RWPE2 (cell line): ENCODE measurements at regions not wholly inside any gene's neighbourhood (a gene's known extent, or its start where the extent isn't known, plus 50 kb on each side); places are given as distances from the start of the nearest gene placed in this dataset.

Experiments used
- ATAC-seq: fragments of 200-7000 bp; cut with Tn5 transposase; 3 replicates; pipeline ENCODE4 v1.9.1; 2021; ENCODE audit warnings: low read depth
- DNase-seq: peaks from one replicate; pipeline ENCODE4 v3.0.0-alpha.2; 2020; ENCODE audit warnings: low spot score
- H3K27ac ChIP-seq: fragments of 450-650 bp; 2 replicates; pipeline ENCODE4 v1.5.1; 2017; ENCODE audit warnings: mild to moderate bottlenecking; ENCODE audit not compliant: poor library complexity, severe bottlenecking
- H3K27me3 ChIP-seq: fragments of 250-450 bp; sonication (Bioruptor Pico); 2 replicates; pipeline ENCODE4 v1.5.1; 2021; ENCODE audit warnings: mild to moderate bottlenecking, moderate library complexity; ENCODE audit not compliant: insufficient read depth, poor library complexity, severe bottlenecking
- H3K36me3 ChIP-seq: fragments of 250-450 bp; sonication (Bioruptor Pico); 2 replicates; pipeline ENCODE4 v1.5.1; 2020; ENCODE audit warnings: low read depth, mild to moderate bottlenecking, moderate library complexity
- H3K4me1 ChIP-seq: fragments of 250-450 bp; sonication (Bioruptor Pico); 2 replicates; pipeline ENCODE4 v1.5.1; 2021; ENCODE audit warnings: mild to moderate bottlenecking, moderate library complexity; ENCODE audit not compliant: insufficient read depth, poor library complexity, severe bottlenecking
- H3K4me3 ChIP-seq: fragments of 250-450 bp; sonication (Bioruptor Pico); 2 replicates; pipeline ENCODE4 v1.5.1; 2021; ENCODE audit warnings: mild to moderate bottlenecking, moderate library complexity; ENCODE audit not compliant: severe bottlenecking
- H3K9me3 ChIP-seq: fragments of 250-450 bp; sonication (Bioruptor Pico); 2 replicates; pipeline ENCODE4 v1.5.1; 2021; ENCODE audit warnings: mild to moderate bottlenecking, moderate library complexity; ENCODE audit not compliant: severe bottlenecking
- TF ChIP-seq, protein P1 (sequence below): fragments of 450-650 bp; IDR thresholded peaks from one replicate; pipeline ENCODE4 v1.5.1; 2017; ENCODE audit warnings: mild to moderate bottlenecking, moderate library complexity; ENCODE audit not compliant: poor library complexity, severe bottlenecking

DNA sequence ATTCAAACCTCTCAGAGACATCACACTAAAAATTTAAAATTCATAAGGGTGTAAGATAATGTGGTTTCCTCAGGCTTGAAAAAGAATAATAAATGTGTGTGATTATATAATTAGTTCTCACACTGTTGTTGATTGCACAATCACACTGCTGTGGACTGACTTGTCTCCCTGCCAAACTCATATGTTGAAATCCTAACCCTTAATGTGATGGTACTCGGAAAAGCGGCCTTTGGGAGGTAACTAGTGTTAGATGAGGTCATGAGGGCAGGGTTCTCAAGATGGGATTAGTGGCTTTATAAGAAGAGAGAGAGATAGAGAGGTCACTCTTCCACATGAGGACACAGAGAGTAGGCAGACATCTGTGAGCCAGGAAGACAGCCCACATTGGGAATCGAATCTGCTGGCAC is 128.5 kb upstream of the COL1A2 start:
- no peaks in the 10 kb centered on the region for H3K36me3 ChIP-seq
- H3K4me3 ChIP-seq: no peak overlapping the region
- H3K27me3 ChIP-seq: no peaks in the 10 kb centered on the region
- TF ChIP-seq, protein P1, sequence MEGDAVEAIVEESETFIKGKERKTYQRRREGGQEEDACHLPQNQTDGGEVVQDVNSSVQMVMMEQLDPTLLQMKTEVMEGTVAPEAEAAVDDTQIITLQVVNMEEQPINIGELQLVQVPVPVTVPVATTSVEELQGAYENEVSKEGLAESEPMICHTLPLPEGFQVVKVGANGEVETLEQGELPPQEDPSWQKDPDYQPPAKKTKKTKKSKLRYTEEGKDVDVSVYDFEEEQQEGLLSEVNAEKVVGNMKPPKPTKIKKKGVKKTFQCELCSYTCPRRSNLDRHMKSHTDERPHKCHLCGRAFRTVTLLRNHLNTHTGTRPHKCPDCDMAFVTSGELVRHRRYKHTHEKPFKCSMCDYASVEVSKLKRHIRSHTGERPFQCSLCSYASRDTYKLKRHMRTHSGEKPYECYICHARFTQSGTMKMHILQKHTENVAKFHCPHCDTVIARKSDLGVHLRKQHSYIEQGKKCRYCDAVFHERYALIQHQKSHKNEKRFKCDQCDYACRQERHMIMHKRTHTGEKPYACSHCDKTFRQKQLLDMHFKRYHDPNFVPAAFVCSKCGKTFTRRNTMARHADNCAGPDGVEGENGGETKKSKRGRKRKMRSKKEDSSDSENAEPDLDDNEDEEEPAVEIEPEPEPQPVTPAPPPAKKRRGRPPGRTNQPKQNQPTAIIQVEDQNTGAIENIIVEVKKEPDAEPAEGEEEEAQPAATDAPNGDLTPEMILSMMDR: no peak
- no peak overlapping the region for H3K27ac ChIP-seq
- DNase-seq (no peak), ATAC-seq (no peak)
- no peaks in the 10 kb centered on the region for H3K9me3 ChIP-seq
- H3K4me1 ChIP-seq: no peaks in the 10 kb centered on the region

DNA sequence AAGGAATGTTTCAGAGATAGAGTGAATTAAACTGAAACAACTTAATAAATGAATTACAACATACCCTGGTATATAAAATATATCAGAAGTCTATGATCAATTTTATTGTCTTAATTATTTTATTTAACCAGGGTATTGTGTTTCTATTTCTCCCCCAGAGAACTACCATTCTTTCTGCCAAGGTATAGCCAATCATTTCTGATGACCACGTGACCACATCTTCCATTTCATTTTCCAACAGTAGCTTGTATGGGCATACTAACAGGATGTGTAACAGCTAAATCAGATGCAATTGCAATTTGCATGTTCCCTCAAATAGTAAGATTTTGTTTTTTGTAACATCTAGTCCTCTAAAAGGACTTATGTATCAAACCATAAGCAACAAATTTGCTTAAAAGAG is 123.9 kb upstream of the COL1A2 start:
- no peaks in the 10 kb centered on the region for H3K36me3 ChIP-seq
- H3K27me3 ChIP-seq: no peaks in the 10 kb centered on the region
- H3K4me1 ChIP-seq: no peaks in the 10 kb centered on the region
- DNase-seq: no peak
- H3K4me3 ChIP-seq: no peak overlapping the region
- TF ChIP-seq, protein P1: no peak
- no peaks in the 10 kb centered on the region for H3K9me3 ChIP-seq
- H3K27ac ChIP-seq: no peak overlapping the region
- no peak for ATAC-seq

DNA sequence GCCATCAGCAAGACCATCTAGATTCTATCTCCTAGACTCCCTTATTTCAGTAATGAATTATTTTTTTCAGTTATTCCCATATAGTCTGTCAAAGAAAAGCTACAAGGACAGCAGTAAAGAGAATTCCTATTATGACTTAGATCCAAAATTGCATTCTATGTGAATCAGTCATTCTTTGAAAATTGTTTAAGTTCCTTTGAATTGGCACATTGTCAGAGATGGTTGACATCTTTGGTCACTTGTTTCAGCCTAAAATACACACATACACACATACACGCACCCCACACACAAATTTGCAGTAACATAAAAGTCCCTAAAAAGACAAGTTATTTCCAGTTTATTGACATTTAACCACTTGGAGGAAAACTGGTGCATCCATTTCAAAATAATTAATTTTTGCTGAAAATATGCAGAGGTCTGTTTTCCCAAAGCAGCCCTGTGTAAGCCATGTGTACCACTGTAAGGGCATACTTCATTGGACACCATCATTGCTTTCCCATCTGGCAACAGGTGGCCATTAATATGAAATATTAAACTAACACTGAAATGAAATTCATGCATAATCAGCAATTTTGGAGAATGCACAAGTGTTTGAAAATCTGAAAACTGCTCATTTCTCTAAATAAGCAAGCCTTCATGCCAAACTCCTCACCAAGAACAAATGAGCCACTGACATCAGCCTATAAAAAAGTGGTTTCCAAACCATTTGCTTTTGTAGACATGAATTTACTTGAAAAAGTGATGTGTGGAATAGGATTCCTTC is 121.7 kb upstream of the COL1A2 start:
- Histone ChIP-seq H3K4me1 (no peaks in the 10 kb centered on the region), H3K4me3 (no peak overlapping the region), H3K36me3 (no peaks in the 10 kb centered on the region), H3K27ac (no peak overlapping the region), H3K9me3 (no peaks in the 10 kb centered on the region), H3K27me3 (no peaks in the 10 kb centered on the region)
- TF ChIP-seq, protein P1: no peak
- DNase-seq (no peak), ATAC-seq (no peak)

DNA sequence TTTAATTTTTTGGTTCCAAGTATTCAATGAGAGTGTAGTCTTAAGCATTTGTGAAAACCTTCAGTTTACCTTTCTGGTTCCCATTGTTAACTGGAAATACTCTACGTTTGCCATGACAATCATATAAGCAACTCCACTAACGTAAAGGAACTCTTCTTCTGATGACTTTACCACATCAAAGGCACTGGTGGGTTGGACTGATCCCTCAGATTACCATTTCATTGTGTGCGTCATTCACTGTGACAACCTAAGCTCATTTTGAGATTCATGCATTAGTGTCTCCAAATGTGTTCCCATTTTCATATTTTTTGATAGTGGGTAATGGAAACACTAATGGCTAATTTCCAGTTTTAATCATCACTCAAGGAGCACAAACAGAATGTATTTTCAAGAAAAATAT is 119.9 kb upstream of the COL1A2 start:
- ATAC-seq: no peak
- DNase-seq: no peak
- Histone ChIP-seq H3K36me3 (no peaks in the 10 kb centered on the region), H3K4me3 (no peak overlapping the region), H3K27me3 (no peaks in the 10 kb centered on the region), H3K27ac (no peak overlapping the region), H3K9me3 (no peaks in the 10 kb centered on the region), H3K4me1 (no peaks in the 10 kb centered on the region)
- TF ChIP-seq, protein P1: no peak

DNA sequence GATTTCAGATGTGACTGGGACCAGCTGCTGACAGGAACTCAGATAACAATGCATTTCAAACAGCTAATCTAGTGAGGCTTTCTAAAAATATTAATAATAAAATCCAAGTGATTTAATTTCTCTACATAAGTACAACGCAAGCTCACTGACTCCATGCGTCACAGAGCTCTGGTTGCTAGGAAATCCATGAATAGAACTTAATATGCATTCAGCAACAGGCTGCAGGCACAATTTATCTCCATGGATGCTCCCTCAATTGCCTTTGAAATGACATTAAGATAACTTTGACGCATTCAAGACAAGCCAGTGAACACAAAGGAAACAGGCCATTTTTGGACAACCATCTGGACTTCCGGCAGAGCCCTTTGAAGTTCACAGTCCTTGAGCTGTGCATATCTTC is 118.7 kb upstream of the COL1A2 start:
- ATAC-seq (no peak), DNase-seq (no peak)
- no peaks in the 10 kb centered on the region for H3K4me1 ChIP-seq
- no peak overlapping the region for H3K4me3 ChIP-seq
- H3K36me3 ChIP-seq: no peaks in the 10 kb centered on the region
- TF ChIP-seq, protein P1: no peak
- H3K9me3 ChIP-seq: no peaks in the 10 kb centered on the region
- no peak overlapping the region for H3K27ac ChIP-seq
- H3K27me3 ChIP-seq: no peaks in the 10 kb centered on the region
